Endothelial cell of umbilical vein (primary cell): ENCODE measurements at regions not wholly inside any gene's neighbourhood (a gene's known extent, or its start where the extent isn't known, plus 50 kb on each side); places are given as distances from the start of the nearest gene placed in this dataset.

Experiments
- BruUV-seq: library from RNA; stranded (reverse); fragments of 400-500 nt; replicated peaks from 2 replicates; lab custom pipeline; 2021; lab: Mats Ljungman, UMichigan
- CTCF ChIA-PET: fragments of 300-600, 350-600 bp; sonication (Branson Sonifier 250); formaldehyde crosslinking; loops from one replicate; lab custom pipeline; 2021; ENCODE audit warnings: antibody characterized with exemption, inconsistent platforms; lab: Charles Lee
- POLR2A ChIA-PET: fragments of 300-600, 350-600 bp; sonication (Branson Sonifier 250); formaldehyde crosslinking; loops from one replicate; lab custom pipeline; 2021; ENCODE audit warnings: antibody characterized with exemption, inconsistent platforms; lab: Charles Lee
- DNase-seq: peaks from one replicate; pipeline ENCODE4 v3.0.0-alpha.2; 2011; ENCODE audit warnings: low read depth, low spot score
- FAIRE-seq: peaks from 2 replicates; lab custom pipeline; 2011; peaks lifted over from hg19 to GRCh38; lab: Jason Lieb, UNC
- H2AFZ ChIP-seq: 2 replicates; pipeline ENCODE4 v1.6.0; 2012; ENCODE audit warnings: low read depth, low read length, control low read depth, inconsistent platforms
- H3K27ac ChIP-seq: 2 replicates; pipeline ENCODE4 v1.5.1; 2011; ENCODE audit warnings: low read depth, mild to moderate bottlenecking, control low read depth, low read length, moderate library complexity; ENCODE audit not compliant: insufficient read depth
- H3K27me3 ChIP-seq, 2 experiments: 2 replicates each; pipeline versions ENCODE4 v1.6.0 to v1.6.1; 2011; ENCODE audit warnings: low read length in 2 of 2, mixed read lengths in 1 of 2; ENCODE audit not compliant: control insufficient read depth in 2 of 2, insufficient read depth in 2 of 2
- H3K36me3 ChIP-seq, 2 experiments: 2 replicates in 1 of 2; 3 replicates in 1 of 2; pipeline ENCODE4 v1.5.1; 2011; ENCODE audit warnings: low read length in 2 of 2, mild to moderate bottlenecking in 1 of 2, moderate library complexity in 1 of 2; ENCODE audit not compliant: control insufficient read depth in 2 of 2, insufficient read depth in 2 of 2; ENCODE audit errors: extremely low read depth in 1 of 2
- H3K4me1 ChIP-seq: 3 replicates; pipeline ENCODE4 v1.5.1; 2011; ENCODE audit warnings: mild to moderate bottlenecking, low read length; ENCODE audit not compliant: control insufficient read depth, insufficient read depth; ENCODE audit errors: extremely low read depth
- H3K4me2 ChIP-seq: 2 replicates; pipeline ENCODE4 v1.6.1; 2011; ENCODE audit warnings: low read length, control low read depth, mixed read lengths; ENCODE audit not compliant: insufficient read depth
- H3K4me3 ChIP-seq, 3 experiments: fragments of 200-600 bp in 1 of 3; sonication (generic), shearing (Covaris generic) in 1 of 3; replicated peaks in 1 of 3; 2 replicates each; pipeline ENCODE4 v1.5.1; 2011 to 2016; ENCODE audit warnings: control low read depth in 3 of 3, low read length in 3 of 3, mild to moderate bottlenecking in 2 of 3, inconsistent platforms in 1 of 3, low read depth in 1 of 3, moderate library complexity in 1 of 3; ENCODE audit not compliant: insufficient read depth in 1 of 3
- H3K79me2 ChIP-seq: 2 replicates; pipeline ENCODE4 v1.6.0; 2012; ENCODE audit warnings: low read length, inconsistent platforms; ENCODE audit not compliant: control insufficient read depth, insufficient read depth
- H3K9ac ChIP-seq: replicated peaks from 2 replicates; pipeline ENCODE3; 2011; ENCODE audit warnings: low read length, control low read depth; ENCODE audit not compliant: insufficient read depth; ENCODE audit errors: extremely low read depth
- H3K9me1 ChIP-seq: replicated peaks from 3 replicates; pipeline ENCODE4 v1.6.0; 2011; ENCODE audit warnings: mild to moderate bottlenecking, low read length; ENCODE audit not compliant: control insufficient read depth, insufficient read depth; ENCODE audit errors: extremely low read depth
- H3K9me3 ChIP-seq: replicated peaks from 2 replicates; pipeline ENCODE4 v1.5.1; 2012; ENCODE audit warnings: low read length, inconsistent platforms; ENCODE audit not compliant: control insufficient read depth, insufficient read depth
- H4K20me1 ChIP-seq: replicated peaks from 2 replicates; pipeline ENCODE3; 2011; ENCODE audit warnings: mild to moderate bottlenecking, low read length; ENCODE audit not compliant: control insufficient read depth, insufficient read depth; ENCODE audit errors: extremely low read depth
- EZH2 ChIP-seq: IDR thresholded peaks from 2 replicates; pipeline ENCODE4 v1.6.1; 2012; ENCODE audit warnings: borderline replicate concordance, low read depth, mild to moderate bottlenecking, moderate library complexity, low read length, inconsistent platforms; ENCODE audit not compliant: severe bottlenecking
- GATA2 ChIP-seq: IDR thresholded peaks from 2 replicates; pipeline ENCODE4 v1.7.0; 2011; ENCODE audit warnings: low read depth, mild to moderate bottlenecking, moderate library complexity, mixed read lengths, low read length; ENCODE audit not compliant: insufficient read length, insufficient read depth
- JUN ChIP-seq: IDR thresholded peaks from 2 replicates; pipeline ENCODE4 v1.6.1; 2011; ENCODE audit warnings: borderline replicate concordance, low read depth; ENCODE audit not compliant: insufficient read length, insufficient read depth
- MYC ChIP-seq: IDR thresholded peaks from one replicate; pipeline ENCODE4 v1.6.1; 2011; ENCODE audit warnings: mild to moderate bottlenecking, low read depth, low read length
- POLR2A ChIP-seq: IDR thresholded peaks from 2 replicates; pipeline ENCODE4 v1.6.1; 2012; ENCODE audit warnings: low read depth, mild to moderate bottlenecking, control low read depth, low read length
- POLR2AphosphoS5 ChIP-seq: IDR thresholded peaks from 2 replicates; pipeline ENCODE4 v1.6.1; 2012; ENCODE audit warnings: low read depth, mild to moderate bottlenecking, control low read depth, low read length, moderate library complexity; ENCODE audit not compliant: insufficient read depth
- dilution Hi-C: fragments of 300-500 bp; cut with MboI; formaldehyde crosslinking; loops from one replicate; pipeline ENCODE4 v1.15.0; 2019; ENCODE audit warnings: low sequenced_read_pairs; ENCODE audit not compliant: extremely low pct_ligation_motif_present
- intact Hi-C: fragments of 100-400 bp; cut with micrococcal nuclease; formaldehyde crosslinking; loops from one replicate; pipeline ENCODE4 v1.10.0; 2022
- TF ChIP-seq, protein P1 (sequence below), 2 donors: IDR thresholded peaks; 1 replicate in 1 of 2; 2 replicates in 1 of 2; pipeline ENCODE4 v1.5.1; 2011; ENCODE audit warnings: low read length in 2 of 2, mild to moderate bottlenecking in 2 of 2, moderate library complexity in 2 of 2, control low read depth in 1 of 2, inconsistent platforms in 1 of 2, low read depth in 1 of 2; ENCODE audit not compliant: insufficient read depth in 1 of 2; ENCODE audit errors: extremely low read depth in 1 of 2

- dilution Hi-C loops (no loop called here), intact Hi-C loops (no loop called here)
- CTCF ChIA-PET: no interaction called here
- TF ChIP-seq POLR2A (no peak), POLR2AphosphoS5 (no peak), MYC (no peak), JUN (no peak), EZH2 (no peak), GATA2 (no peak)
- TF ChIP-seq, protein P1, sequence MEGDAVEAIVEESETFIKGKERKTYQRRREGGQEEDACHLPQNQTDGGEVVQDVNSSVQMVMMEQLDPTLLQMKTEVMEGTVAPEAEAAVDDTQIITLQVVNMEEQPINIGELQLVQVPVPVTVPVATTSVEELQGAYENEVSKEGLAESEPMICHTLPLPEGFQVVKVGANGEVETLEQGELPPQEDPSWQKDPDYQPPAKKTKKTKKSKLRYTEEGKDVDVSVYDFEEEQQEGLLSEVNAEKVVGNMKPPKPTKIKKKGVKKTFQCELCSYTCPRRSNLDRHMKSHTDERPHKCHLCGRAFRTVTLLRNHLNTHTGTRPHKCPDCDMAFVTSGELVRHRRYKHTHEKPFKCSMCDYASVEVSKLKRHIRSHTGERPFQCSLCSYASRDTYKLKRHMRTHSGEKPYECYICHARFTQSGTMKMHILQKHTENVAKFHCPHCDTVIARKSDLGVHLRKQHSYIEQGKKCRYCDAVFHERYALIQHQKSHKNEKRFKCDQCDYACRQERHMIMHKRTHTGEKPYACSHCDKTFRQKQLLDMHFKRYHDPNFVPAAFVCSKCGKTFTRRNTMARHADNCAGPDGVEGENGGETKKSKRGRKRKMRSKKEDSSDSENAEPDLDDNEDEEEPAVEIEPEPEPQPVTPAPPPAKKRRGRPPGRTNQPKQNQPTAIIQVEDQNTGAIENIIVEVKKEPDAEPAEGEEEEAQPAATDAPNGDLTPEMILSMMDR (IDR thresholded peaks at IDR 0.05; ENCODE audit: extremely low read depth in 1 of 2, insufficient read depth in 1 of 2, low read depth in 1 of 2, low read length in 2 of 2): no peak
- Histone ChIP-seq H3K27me3 (no peaks in the 10 kb centered on the region), H3K4me1 (peaks cover 10% of the 10 kb centered on the region), H3K9me1 (no peaks in the 10 kb centered on the region), H3K9me3 (no peaks in the 10 kb centered on the region), H3K79me2 (no peaks in the 10 kb centered on the region), H3K4me2 (no peak overlapping the region), H3K36me3 (no peaks in the 10 kb centered on the region), H3K4me3 (no peak overlapping the region), H2AFZ (no peak overlapping the region), H3K27ac (no peak overlapping the region), H3K9ac (no peak overlapping the region), H4K20me1 (no peaks in the 10 kb centered on the region)
- FAIRE-seq (no peak), DNase-seq (no peak)
- POLR2A ChIA-PET: no interaction called here
- no TSS peak for BruUV-seq
Measured at GRCh38 chr9:16060436-16061129, 507.7 kb downstream of the CCDC171 start.
